KOPT-K1 (cell line): ENCODE measurements at regions not wholly inside any gene's neighbourhood (a gene's known extent, or its start where the extent isn't known, plus 50 kb on each side); places are given as distances from the start of the nearest gene placed in this dataset.
"Not testable (repeated sequence)": the region's sequence is repeated elsewhere in the genome, so short reads cannot be mapped to it uniquely, and the experiment has no call there.

ENCODE experiments used
- H3K27ac ChIP-seq: fragments of 200-600 bp; sonication (generic); 2 replicates; pipeline ENCODE4 v1.5.1; 2016; ENCODE audit warnings: antibody characterized with exemption, mild to moderate bottlenecking, low read depth, low read length; ENCODE audit not compliant: poor library complexity, severe bottlenecking
- H3K36me3 ChIP-seq: fragments of 200-600 bp; sonication (generic); 2 replicates; pipeline ENCODE4 v1.5.1; 2017; ENCODE audit warnings: antibody characterized with exemption, mild to moderate bottlenecking, low read length, moderate library complexity; ENCODE audit not compliant: insufficient read depth
- H3K9me3 ChIP-seq: fragments of 200-600 bp; sonication (generic); 2 replicates; pipeline ENCODE4 v1.5.1; 2017; ENCODE audit warnings: antibody characterized with exemption, low read length, mild to moderate bottlenecking; ENCODE audit not compliant: insufficient read depth, poor library complexity, severe bottlenecking

DNA sequence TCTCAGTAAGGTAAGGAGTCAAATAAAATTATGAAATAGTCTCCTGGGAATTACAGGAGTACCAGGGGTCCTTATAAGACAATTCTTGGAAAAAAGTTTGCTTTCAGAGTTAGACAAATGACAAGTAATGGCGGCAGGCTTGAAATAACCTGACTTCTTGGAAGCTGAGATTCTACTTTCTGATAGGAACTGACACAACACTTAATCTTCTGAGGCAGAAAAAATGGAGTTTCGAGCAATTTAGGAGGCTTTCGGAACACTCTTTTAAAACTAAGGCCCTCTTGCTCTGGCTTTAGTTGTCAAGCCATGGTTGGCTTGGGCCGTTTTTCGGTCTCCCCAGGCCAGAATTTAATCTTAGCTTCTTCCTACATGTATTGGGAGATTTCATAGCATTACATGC is 260.0 kb downstream of the GATA3 start:
- H3K9me3 ChIP-seq = peaks cover 9% of the 10 kb centered on the region

DNA sequence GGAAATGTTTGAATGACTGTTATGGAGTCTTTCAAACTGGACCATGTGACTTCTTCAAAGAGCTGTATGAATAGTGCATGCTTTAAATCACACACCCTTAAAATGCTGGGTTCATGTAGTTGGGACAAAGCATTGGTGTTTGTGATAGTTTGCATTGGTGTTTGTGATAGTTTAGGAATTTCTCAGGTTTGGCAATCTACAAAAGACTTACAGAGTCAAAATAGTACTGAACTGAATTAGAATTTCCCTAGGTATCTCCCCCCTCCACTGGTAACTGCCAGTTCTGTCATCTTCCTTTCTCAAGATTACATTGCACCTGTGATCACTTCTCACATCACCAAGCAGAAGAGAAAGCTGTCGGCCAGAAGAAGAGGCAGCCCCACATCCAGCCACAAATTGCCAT is 261.1 kb downstream of the GATA3 start:
- no peaks in the 10 kb centered on the region for H3K36me3 ChIP-seq

More for the DNA sequence above, 260.0 kb downstream of the GATA3 start:
- Histone ChIP-seq H3K36me3 (no peaks in the 10 kb centered on the region), H3K27ac (peak overlapping the region; percentile 70)

DNA sequence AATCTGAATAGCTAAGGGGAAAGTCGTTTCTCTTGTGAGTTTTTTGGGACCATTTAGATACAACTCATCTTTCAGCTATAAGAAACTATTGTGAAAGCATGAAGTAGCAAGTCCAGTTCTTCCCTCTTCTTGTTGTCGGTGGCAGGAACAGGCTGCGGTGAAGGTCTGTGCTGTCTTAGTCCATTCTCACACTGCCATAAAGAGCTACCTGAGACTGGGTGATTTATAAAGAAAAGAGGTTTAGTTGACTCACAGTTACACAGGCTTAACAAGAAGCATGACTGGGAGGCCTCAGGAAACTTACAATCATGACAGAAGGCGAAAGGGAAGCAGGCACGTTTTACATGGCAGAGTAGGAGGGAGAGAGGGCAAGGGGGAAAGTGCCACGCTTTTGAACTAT is 261.8 kb downstream of the GATA3 start:
- no peaks in the 10 kb centered on the region for H3K36me3 ChIP-seq
- peak overlapping the region; percentile 70 for H3K27ac ChIP-seq
- peaks cover 9% of the 10 kb centered on the region for H3K9me3 ChIP-seq

More for the DNA sequence above, 261.1 kb downstream of the GATA3 start:
- Histone ChIP-seq H3K9me3 (peaks cover 9% of the 10 kb centered on the region), H3K27ac (peak overlapping the region; percentile 70)

DNA sequence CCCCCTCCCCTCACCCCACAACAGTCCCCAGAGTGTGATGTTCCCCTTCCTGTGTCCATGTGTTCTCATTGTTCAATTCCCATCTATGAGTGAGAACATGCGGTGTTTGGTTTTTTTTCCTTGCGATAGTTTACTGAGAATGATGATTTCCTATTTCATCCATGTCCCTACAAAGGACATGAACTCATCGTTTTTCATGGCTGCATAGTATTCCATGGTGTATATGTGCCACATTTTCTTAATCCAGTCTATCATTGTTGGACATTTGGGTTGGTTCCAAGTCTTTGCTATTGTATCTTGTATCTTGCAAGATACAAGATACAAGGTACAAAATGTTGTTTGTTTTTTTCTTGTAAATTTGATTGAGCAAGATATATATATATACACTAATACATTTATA is 263.9 kb downstream of the GATA3 start:
- H3K27ac ChIP-seq = peak overlapping the region; percentile 50
- not testable (repeated sequence) for H3K9me3 ChIP-seq

DNA sequence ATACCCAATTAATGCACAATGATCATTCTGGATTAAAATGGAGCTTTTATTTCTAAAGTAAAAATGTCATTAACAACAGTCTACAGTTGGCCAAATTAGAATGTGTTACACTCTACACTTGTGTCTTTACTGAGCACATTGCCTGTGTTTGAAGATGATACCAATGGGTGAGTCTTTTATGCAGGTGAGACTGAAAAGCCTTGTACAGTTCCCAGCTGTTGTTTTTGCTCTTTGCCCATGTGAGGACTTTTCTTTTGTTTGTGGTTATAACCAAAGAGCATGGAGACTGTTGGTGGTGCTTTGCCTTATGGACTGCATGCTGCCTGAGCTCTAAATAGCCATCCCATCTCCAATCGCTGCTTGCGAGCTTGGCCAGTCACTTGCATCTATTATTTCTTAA is 264.5 kb downstream of the GATA3 start:
- Histone ChIP-seq H3K36me3 (no peaks in the 10 kb centered on the region), H3K9me3 (no peaks in the 10 kb centered on the region), H3K27ac (peak overlapping the region; percentile 50)

More for the DNA sequence above, 263.9 kb downstream of the GATA3 start:
- H3K36me3 ChIP-seq = not testable (repeated sequence)

DNA sequence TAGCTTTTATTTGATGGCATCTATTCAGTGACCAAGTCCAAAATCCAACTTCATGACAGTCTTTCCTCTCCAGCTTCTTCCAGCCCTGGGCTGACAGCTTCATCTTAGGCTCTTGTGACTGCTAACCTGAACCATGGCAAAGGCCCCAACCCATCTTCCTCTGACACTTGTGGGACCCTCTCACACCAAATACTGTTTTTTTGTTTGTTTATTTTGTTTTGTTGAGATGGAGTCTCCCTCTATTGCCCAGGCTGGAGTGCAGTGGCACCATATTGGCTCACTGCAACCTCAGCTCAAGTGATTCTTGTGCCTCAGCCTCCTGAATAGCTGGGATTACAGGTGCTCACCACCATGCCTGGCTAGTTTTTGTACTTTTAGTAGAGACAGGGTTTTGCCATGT is 265.2 kb downstream of the GATA3 start:
- Histone ChIP-seq H3K36me3 (no peaks in the 10 kb centered on the region), H3K9me3 (no peaks in the 10 kb centered on the region), H3K27ac (peak overlapping the region; percentile 50)

DNA sequence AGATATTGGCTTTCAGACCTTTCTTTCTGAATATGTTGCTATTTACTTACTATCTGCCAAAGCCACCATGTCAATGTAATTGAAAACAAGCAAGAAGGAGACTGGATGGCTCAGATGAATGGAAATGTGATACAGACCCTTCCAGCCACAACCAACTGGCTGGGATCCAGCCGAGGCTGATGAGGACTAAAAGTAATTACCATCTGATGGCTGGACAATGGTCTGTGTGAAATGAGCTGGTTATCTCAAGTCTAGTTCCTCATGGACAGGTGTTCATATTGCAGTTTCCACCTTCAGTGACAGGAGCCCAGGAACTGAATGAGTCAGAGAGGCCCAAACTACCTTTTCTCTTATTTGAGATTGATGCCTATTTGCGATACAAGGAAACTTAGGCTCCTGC is 267.5 kb downstream of the GATA3 start:
- Histone ChIP-seq H3K27ac (peak overlapping the region; percentile 7), H3K9me3 (no peaks in the 10 kb centered on the region), H3K36me3 (no peaks in the 10 kb centered on the region)

DNA sequence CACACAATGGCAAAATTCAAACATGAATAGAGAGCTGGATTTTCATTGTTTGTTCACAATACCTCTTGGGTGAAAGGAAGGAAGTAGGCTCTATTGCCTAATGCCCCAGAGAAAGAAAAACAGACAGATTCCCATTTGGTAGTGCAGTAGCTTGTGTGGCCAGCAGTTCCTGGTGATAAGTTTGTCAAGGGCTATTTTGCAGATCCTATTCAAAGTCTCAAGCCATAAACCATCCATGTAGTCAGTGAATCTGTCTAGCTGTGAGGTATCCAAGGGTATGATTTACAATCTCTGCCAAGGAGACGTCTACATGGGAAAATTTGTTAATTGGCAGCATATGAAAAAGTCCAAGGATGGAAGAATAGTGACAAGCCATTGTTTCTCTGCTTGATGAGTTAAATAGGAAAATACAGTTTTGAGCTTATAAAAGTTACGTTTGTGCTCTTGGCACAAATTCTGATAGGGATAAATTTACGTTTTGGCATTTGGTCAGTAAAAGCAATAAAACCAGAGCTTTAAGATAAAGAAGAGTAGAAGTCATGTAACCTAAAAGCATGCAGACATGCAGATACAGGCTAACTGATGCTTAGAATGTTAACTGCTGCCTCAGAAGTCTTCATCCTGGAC is 269.1 kb downstream of the GATA3 start:
- Histone ChIP-seq H3K36me3 (no peaks in the 10 kb centered on the region), H3K9me3 (no peaks in the 10 kb centered on the region), H3K27ac (peak overlapping the region; percentile 39)

DNA sequence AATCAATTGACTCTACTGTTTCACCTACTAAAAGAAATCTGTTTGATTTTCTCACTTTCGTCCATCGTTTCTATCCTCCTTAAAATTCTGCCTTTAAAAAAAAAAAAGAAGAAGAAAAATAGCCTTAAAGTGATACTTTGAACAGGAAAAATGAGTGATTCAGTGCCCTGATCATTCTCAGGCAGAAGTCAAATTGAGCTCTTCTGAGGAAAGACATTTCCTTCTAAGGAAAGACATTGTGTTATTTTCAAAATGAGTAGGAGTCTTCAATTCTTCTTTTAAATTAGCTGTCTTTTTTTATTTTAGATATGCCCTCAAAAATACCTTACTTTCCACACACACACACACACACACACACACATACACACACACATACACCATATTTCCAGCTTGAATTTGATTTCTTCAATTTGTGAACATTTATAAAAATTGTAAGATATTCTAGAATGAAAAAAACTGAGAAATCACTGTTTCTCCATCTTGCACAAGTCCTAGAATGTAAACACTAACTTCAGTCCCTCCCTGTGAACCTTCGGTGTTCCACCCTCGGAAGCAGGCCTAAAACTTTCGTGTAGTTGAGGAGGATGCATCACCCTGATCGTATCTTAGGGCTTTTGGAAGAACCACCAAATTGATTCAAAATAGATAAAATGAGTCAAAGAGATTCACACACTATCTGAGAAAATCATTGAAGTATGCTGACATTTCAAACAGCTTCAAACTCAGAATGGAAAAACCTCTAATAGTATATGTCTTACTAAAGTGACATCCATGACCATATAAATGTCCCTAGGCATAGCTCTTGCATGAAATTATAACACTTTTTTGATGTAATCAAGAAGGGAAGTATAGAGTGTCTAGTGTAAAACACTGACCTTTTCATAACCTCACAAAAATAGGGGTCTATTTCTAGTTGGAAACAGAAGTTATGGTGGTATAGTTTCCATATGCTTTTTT is 270.8 kb downstream of the GATA3 start:
- H3K9me3 ChIP-seq = no peaks in the 10 kb centered on the region
- H3K27ac ChIP-seq = peak overlapping the region; percentile 100
- H3K36me3 ChIP-seq = no peaks in the 10 kb centered on the region

DNA sequence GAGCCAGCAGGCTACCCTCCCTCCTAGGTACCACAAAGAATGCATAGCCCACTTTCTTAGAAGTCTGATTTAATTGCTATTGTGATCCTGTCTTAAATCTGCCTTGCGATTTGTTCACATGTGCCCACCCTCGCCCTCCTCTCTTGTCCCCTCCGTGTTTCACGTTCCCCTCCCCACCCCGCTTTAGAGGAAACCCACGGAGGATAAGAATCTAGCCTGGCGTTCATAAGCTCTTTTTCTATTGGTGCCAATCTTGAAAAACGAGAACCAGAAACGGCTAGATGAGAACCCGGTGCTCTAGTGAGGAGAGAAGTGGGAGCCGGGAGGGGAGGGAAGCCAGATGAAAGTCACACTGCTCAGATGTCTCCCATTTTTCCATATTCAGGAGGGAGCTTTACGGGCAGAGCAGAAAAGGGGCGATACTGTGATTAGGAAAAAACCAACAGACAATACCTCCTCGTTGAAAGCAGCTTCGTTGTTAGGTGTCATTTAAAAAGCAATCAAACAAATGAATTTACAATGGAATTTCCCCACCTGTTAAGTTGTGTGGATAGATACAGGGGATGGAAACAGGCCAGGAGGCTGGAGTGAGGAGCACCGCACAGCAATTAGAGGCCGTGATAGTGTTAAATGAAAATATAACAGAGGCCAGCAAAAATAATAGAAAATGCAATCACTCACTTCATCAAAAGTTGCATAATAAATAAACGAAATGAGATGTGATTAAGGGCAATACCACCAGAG is 272.1 kb downstream of the GATA3 start:
- Histone ChIP-seq H3K36me3 (no peaks in the 10 kb centered on the region), H3K9me3 (no peaks in the 10 kb centered on the region), H3K27ac (peak overlapping the region; percentile 100)

DNA sequence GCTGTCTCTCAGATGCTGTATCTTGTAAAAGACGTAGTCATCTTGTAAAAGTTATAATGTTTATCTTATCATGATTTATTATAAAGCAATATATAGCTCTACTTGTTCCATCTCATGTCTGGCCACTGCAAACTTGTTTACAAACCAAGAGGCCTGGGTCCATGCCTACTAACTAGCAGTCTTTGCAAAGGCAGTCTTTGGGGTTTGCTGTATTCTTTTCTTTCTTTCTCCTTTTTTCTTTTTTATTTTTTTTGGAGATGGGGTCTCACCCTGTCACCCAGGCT is 272.6 kb downstream of the GATA3 start:
- Histone ChIP-seq H3K9me3 (no peaks in the 10 kb centered on the region), H3K27ac (peak overlapping the region; percentile 100), H3K36me3 (no peaks in the 10 kb centered on the region)

DNA sequence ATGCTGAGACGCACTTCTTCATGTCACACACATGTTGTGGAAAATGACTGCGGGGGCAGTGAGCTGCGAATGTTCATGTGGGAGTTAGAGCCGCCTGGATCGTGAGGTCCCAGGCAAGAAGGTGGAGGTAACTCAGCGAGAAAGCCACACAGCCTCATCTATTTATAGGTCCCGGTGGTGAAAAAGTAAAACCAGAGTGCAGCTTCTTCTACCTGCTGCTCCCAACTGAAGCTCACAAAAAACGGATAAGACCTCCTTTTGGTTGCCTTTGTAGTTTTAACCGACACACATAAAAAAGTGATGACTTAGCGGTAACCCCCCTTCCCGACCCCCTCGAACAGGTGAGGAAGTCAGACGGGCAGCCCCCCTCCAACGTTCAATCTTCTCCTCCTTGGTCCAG is 276.9 kb downstream of the GATA3 start:
- H3K27ac ChIP-seq = peak overlapping the region; percentile 100
- no peaks in the 10 kb centered on the region for H3K9me3 ChIP-seq
- no peaks in the 10 kb centered on the region for H3K36me3 ChIP-seq

DNA sequence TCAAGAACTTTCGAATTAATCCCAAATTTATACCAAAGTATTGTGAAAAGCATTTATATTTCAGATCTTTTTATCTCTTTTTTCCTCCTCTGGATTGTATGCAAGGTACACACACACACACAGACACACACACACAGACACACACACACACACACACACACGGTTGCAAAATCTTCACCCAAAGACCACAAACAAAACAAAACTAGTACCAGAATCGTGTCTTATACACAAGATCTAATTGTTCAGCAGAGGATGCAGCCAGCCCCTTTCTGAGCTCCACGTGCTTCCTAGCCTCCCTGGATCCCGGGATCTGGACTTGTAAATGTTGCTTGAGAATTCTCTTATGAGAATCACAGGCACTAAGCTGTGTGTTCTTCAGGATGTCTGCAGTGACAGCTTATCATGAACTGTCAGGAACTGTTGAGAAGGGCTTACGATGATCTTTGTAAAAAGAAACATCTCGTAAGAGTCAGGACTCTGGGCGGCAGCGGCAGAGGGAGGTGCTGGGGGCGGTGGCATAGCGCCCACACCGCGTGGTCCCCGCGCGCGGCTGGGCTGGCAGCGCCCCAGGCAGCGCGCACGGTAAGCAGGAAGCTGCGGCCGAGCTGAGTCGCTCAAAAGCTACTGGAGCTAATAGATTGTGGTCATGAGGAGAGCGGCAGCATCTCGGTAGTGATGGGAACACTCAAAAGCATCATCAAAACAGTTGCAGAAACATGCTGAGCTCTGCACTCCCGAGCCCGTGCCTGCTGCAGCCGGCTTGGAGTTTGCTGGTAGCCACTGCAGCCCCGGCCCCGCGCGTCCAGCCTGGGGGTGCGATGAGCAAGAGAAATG is 277.6 kb downstream of the GATA3 start:
- Histone ChIP-seq H3K27ac (peak overlapping the region; percentile 100), H3K9me3 (peaks cover 2% of the 10 kb centered on the region), H3K36me3 (no peaks in the 10 kb centered on the region)

DNA sequence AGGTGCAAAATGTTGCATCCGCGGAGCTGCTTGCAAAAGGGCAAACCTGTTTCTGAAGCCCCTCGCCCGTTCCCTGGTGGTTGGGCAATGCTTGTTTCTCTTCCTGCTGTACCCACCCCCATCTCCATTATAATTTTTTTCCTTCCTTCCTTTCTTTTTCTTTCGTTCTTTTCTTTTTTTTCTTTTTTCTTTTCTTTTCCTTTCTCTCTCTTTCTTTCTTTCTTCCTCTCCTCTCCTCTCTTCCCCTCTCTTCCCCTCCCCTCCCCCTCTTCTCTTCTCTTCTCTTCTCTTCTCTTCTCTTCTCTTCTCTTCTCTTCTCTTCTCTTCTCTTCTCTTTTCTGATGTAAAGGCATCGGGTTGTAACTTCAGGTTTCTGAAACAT is 278.2 kb downstream of the GATA3 start:
- Histone ChIP-seq H3K27ac (peak overlapping the region; percentile 100), H3K36me3 (no peaks in the 10 kb centered on the region), H3K9me3 (peaks cover 8% of the 10 kb centered on the region)
